ENCODE measurements at regions not wholly inside any gene's neighbourhood (a gene's known extent, or its start where the extent isn't known, plus 50 kb on each side); places are given as distances from the start of the nearest gene placed in this dataset.

GRCh38 chr2:78309460-78309859 lies 716.0 kb upstream of the REG3G start:
- no peak for DNase-seq
- H3K9me3 ChIP-seq: no peaks in the 10 kb centered on the region
- H3K4me3 ChIP-seq: no peak overlapping the region
- no peak overlapping the region for H3K27ac ChIP-seq
- no peaks in the 10 kb centered on the region for H3K4me1 ChIP-seq
- no peaks in the 10 kb centered on the region for H3K27me3 ChIP-seq
- 48 to 66% methylated on average over 3 of the region's 3 CpGs for WGBS, 2 donors (ENCODE audit: low coverage in 1 of 2)
- no peaks in the 10 kb centered on the region for H3K36me3 ChIP-seq
- intact Hi-C loops (cut with DNase I; ENCODE audit: low total_unique reads): no loop called here
- in situ Hi-C loops (cut with MboI; ENCODE audit: low pct_ligation_motif_present in 1 of 4, low pct_unique_long_range_greater_than_20kb in 1 of 4, low sequenced_read_pairs in 3 of 4): no loop called here
- TF ChIP-seq CTCF (IDR thresholded peaks at IDR 0.05) (no peak), POLR2A (IDR thresholded peaks at IDR 0.05) (no peak), POLR2AphosphoS5 (IDR thresholded peaks at IDR 0.05) (no peak), EP300 (IDR thresholded peaks at IDR 0.05; ENCODE audit: low read depth) (no peak)

GRCh38 chr2:78315368-78315767 lies 710.1 kb upstream of the REG3G start:
- H3K27me3 ChIP-seq: no peaks in the 10 kb centered on the region
- in situ Hi-C loops (cut with MboI; ENCODE audit: low pct_ligation_motif_present in 1 of 4, low pct_unique_long_range_greater_than_20kb in 1 of 4, low sequenced_read_pairs in 3 of 4): no loop called here
- no peaks in the 10 kb centered on the region for H3K9me3 ChIP-seq
- no peak for DNase-seq
- intact Hi-C loops (cut with DNase I; ENCODE audit: low total_unique reads): no loop called here
- H3K27ac ChIP-seq: no peak overlapping the region
- TF ChIP-seq CTCF (IDR thresholded peaks at IDR 0.05): no peak
- no peak for TF ChIP-seq POLR2A (IDR thresholded peaks at IDR 0.05)
- no peak for TF ChIP-seq EP300 (IDR thresholded peaks at IDR 0.05; ENCODE audit: low read depth)
- no peak for TF ChIP-seq POLR2AphosphoS5 (IDR thresholded peaks at IDR 0.05)
- no peaks in the 10 kb centered on the region for H3K36me3 ChIP-seq
- H3K4me1 ChIP-seq: no peaks in the 10 kb centered on the region
- no peak overlapping the region for H3K4me3 ChIP-seq

GRCh38 chr2:78318275-78318674 lies 707.2 kb upstream of the REG3G start:
- DNase-seq: no peak
- Histone ChIP-seq H3K4me3 (no peak overlapping the region), H3K27me3 (no peaks in the 10 kb centered on the region), H3K9me3 (no peaks in the 10 kb centered on the region), H3K27ac (no peak overlapping the region), H3K4me1 (no peaks in the 10 kb centered on the region), H3K36me3 (no peaks in the 10 kb centered on the region)
- TF ChIP-seq POLR2A (IDR thresholded peaks at IDR 0.05) (no peak), POLR2AphosphoS5 (IDR thresholded peaks at IDR 0.05) (no peak), EP300 (IDR thresholded peaks at IDR 0.05; ENCODE audit: low read depth) (no peak), CTCF (IDR thresholded peaks at IDR 0.05) (no peak)
- 76 to 86% methylated on average over 2 of the region's 2 CpGs for WGBS, 2 donors (ENCODE audit: low coverage in 1 of 2)
- intact Hi-C loops (cut with DNase I; ENCODE audit: low total_unique reads): no loop called here
- in situ Hi-C loops (cut with MboI; ENCODE audit: low pct_ligation_motif_present in 1 of 4, low pct_unique_long_range_greater_than_20kb in 1 of 4, low sequenced_read_pairs in 3 of 4): no loop called here

DNA sequence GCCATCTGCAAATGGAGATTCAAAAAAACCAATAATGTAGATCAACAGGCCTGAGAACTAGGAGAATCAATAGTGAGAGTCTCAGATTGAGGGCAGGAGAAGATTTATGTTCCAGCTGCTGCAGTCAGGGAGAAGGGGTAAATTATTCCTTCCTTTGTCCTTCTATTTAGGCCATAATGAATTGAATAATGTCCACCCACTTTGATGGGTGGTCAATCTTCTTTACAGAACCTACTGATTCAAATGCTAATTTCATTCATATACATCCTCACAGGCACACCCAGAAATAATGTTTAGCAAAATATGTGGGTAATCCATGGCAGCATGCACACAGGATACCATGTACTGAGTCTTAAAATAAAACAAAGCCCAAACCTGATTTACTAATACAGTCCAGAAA lies 695.3 kb upstream of the REG3G start:
- in situ Hi-C loops (cut with MboI; ENCODE audit: low pct_ligation_motif_present in 1 of 4, low pct_unique_long_range_greater_than_20kb in 1 of 4, low sequenced_read_pairs in 3 of 4): no loop called here

More for the DNA sequence above, 695.3 kb upstream of the REG3G start:
- TF ChIP-seq POLR2AphosphoS5 (IDR thresholded peaks at IDR 0.05) (no peak), CTCF (IDR thresholded peaks at IDR 0.05) (no peak), EP300 (IDR thresholded peaks at IDR 0.05; ENCODE audit: low read depth) (no peak), POLR2A (IDR thresholded peaks at IDR 0.05) (no peak)
- Histone ChIP-seq H3K4me1 (no peaks in the 10 kb centered on the region), H3K27ac (no peak overlapping the region), H3K9me3 (no peaks in the 10 kb centered on the region), H3K4me3 (no peak overlapping the region), H3K27me3 (no peaks in the 10 kb centered on the region), H3K36me3 (no peaks in the 10 kb centered on the region)
- intact Hi-C loops (cut with DNase I; ENCODE audit: low total_unique reads): no loop called here
- no peak for DNase-seq

All from transverse colon (tissue), 4 donors.